ENCODE measurements at regions not wholly inside any gene's neighbourhood (a gene's known extent, or its start where the extent isn't known, plus 50 kb on each side); places are given as distances from the start of the nearest gene placed in this dataset.
A peak's percentile ranks its signal among the peaks of the same experiment; 100 is the strongest.

DNA sequence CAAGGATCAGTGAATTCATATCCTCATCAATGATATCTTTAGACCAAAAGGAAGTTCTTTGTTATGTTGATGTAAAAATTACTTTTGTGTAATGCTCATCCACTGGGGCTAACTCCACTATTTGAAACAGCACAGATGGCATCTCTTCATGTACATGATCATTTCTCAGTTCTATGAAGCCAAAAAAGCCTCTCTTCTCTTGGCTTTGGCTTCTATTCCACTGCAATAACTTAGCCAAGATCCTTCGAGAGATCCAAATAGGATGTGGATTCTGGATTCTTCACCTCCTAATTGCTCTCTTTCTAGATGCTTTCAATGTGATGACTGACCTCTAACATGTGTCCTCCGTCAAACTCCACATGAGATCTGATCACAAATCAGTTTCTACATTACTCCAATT is 851.2 kb downstream of the GALC start:
- no peak for DNase-seq (ENCODE audit: insufficient read length, low spot score, missing footprints)
- H3K27me3 ChIP-seq (ENCODE audit: insufficient read depth, low read length), result no peaks in the 10 kb centered on the region
- no peak overlapping the region for H2AFZ ChIP-seq (ENCODE audit: low read length)
- TF ChIP-seq, protein P1, sequence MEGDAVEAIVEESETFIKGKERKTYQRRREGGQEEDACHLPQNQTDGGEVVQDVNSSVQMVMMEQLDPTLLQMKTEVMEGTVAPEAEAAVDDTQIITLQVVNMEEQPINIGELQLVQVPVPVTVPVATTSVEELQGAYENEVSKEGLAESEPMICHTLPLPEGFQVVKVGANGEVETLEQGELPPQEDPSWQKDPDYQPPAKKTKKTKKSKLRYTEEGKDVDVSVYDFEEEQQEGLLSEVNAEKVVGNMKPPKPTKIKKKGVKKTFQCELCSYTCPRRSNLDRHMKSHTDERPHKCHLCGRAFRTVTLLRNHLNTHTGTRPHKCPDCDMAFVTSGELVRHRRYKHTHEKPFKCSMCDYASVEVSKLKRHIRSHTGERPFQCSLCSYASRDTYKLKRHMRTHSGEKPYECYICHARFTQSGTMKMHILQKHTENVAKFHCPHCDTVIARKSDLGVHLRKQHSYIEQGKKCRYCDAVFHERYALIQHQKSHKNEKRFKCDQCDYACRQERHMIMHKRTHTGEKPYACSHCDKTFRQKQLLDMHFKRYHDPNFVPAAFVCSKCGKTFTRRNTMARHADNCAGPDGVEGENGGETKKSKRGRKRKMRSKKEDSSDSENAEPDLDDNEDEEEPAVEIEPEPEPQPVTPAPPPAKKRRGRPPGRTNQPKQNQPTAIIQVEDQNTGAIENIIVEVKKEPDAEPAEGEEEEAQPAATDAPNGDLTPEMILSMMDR (IDR thresholded peaks at IDR 0.05; ENCODE audit: extremely low read depth, low read depth, low read length), result no peak
- H3K9me3 ChIP-seq (ENCODE audit: low read depth, low read length), result no peaks in the 10 kb centered on the region
- H3K79me2 ChIP-seq (ENCODE audit: insufficient read depth, low read length), result no peaks in the 10 kb centered on the region
- no peak overlapping the region for H3K4me3 ChIP-seq (ENCODE audit: insufficient read depth, low read length)
- H3K4me1 ChIP-seq (ENCODE audit: insufficient read depth, low read length), result no peaks in the 10 kb centered on the region
- H3K27ac ChIP-seq (ENCODE audit: low read depth, low read length), result no peak overlapping the region
- H3K4me2 ChIP-seq (ENCODE audit: insufficient read depth, low read length), result no peak overlapping the region
- no peaks in the 10 kb centered on the region for H4K20me1 ChIP-seq (ENCODE audit: insufficient read depth, low read length)
- H3K36me3 ChIP-seq (ENCODE audit: insufficient read depth, low read length), result no peaks in the 10 kb centered on the region

DNA sequence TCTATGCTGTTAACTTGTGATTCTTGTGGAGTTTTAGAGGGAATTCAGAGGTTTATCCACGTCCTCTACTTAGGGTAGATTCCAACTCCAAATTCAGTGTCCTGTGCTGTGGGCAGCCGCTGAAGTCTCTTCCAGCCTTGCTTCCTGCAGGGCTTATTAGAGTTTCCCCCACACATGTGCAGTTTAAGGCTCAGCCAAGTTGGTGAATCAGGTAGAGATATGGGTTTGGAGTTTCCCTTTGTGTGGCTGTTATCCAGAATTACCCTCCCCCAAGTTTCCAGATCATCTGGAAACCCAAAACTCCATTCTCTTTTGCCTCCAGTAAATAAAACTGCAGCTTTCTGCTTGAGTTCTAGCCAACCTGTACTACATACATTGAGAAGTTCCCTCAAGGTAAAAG is 853.7 kb downstream of the GALC start:
- DNase-seq (ENCODE audit: insufficient read length, low spot score, missing footprints), result no peak
- TF ChIP-seq, protein P1 (IDR thresholded peaks at IDR 0.05; ENCODE audit: extremely low read depth, low read depth, low read length), result no peak

DNA sequence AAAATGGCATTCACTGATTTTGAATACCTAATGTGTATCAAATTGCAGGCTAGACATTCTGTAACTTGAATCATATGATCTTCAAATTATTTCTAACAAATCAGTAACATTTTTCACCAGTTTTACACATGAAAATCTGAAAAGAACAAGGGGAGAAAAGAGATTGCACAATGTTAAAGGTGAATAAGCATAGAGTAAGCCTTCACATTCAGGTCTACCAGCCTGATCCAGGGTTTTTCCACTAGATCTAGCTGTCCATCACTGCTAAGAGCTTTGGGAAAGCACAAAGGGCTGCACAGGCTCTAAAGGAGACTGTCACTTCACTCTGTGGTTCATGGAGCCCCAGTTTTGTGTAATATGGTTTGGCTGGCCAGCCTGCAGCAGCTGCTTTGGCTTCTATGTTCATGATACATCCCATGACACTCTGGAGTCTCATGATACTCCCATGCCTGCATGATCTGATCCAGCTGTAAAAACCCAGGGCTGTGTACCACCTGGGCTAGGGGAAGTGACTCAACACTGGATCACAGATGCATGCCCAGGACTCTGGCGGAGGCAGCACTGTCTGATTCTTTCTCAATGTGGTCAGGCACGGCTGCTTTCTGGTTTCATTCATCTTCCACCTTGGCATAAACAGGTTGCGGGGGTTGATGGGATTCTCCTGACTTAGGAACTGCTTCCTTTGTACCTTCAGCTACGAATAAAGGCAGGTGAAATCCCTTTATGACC is 859.7 kb downstream of the GALC start:
- H2AFZ ChIP-seq (ENCODE audit: low read length), result no peak overlapping the region
- H3K9me3 ChIP-seq (ENCODE audit: low read depth, low read length), result peaks cover 3% of the 10 kb centered on the region
- H3K27ac ChIP-seq (ENCODE audit: low read depth, low read length), result no peak overlapping the region
- H3K27me3 ChIP-seq (ENCODE audit: insufficient read depth, low read length), result no peaks in the 10 kb centered on the region
- no peaks in the 10 kb centered on the region for H3K79me2 ChIP-seq (ENCODE audit: insufficient read depth, low read length)
- H3K4me1 ChIP-seq (ENCODE audit: insufficient read depth, low read length), result no peaks in the 10 kb centered on the region
- TF ChIP-seq, protein P1 (IDR thresholded peaks at IDR 0.05; ENCODE audit: extremely low read depth, low read depth, low read length), result no peak
- no peak overlapping the region for H3K4me3 ChIP-seq (ENCODE audit: insufficient read depth, low read length)
- H4K20me1 ChIP-seq (ENCODE audit: insufficient read depth, low read length), result no peaks in the 10 kb centered on the region
- DNase-seq (ENCODE audit: insufficient read length, low spot score, missing footprints), result peak; percentile 13
- no peaks in the 10 kb centered on the region for H3K36me3 ChIP-seq (ENCODE audit: insufficient read depth, low read length)
- no peak overlapping the region for H3K4me2 ChIP-seq (ENCODE audit: insufficient read depth, low read length)

More for the DNA sequence above, 853.7 kb downstream of the GALC start:
- H3K36me3 ChIP-seq (ENCODE audit: insufficient read depth, low read length), result no peaks in the 10 kb centered on the region
- H3K9me3 ChIP-seq (ENCODE audit: low read depth, low read length), result no peaks in the 10 kb centered on the region
- no peaks in the 10 kb centered on the region for H3K27me3 ChIP-seq (ENCODE audit: insufficient read depth, low read length)
- no peak overlapping the region for H3K4me2 ChIP-seq (ENCODE audit: insufficient read depth, low read length)
- no peaks in the 10 kb centered on the region for H3K79me2 ChIP-seq (ENCODE audit: insufficient read depth, low read length)
- no peak overlapping the region for H3K4me3 ChIP-seq (ENCODE audit: insufficient read depth, low read length)
- no peak overlapping the region for H3K27ac ChIP-seq (ENCODE audit: low read depth, low read length)
- H3K4me1 ChIP-seq (ENCODE audit: insufficient read depth, low read length), result no peaks in the 10 kb centered on the region
- no peaks in the 10 kb centered on the region for H4K20me1 ChIP-seq (ENCODE audit: insufficient read depth, low read length)
- H2AFZ ChIP-seq (ENCODE audit: low read length), result no peak overlapping the region

DNA sequence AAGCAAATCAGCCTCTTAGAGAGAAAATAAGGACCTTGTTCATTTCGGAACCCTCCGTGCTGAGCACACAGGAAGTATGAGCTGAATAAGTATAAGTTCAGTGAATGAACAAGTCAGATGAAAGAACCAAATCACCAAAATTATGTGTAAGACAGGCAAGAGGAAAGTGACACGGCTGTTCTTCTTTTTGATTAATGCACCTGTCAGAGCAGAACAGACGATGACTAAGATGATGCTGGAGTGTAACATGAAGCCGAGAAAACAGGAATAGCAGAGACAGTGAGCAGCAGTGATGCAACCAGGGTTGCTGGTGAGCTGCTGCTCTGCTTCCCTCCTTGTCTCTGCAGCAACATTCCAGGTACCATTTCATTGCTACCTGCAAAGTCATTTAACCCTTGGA is 861.1 kb downstream of the GALC start:
- H3K79me2 ChIP-seq (ENCODE audit: insufficient read depth, low read length), result no peaks in the 10 kb centered on the region
- no peaks in the 10 kb centered on the region for H3K4me1 ChIP-seq (ENCODE audit: insufficient read depth, low read length)
- no peak overlapping the region for H3K4me2 ChIP-seq (ENCODE audit: insufficient read depth, low read length)
- TF ChIP-seq, protein P1 (IDR thresholded peaks at IDR 0.05; ENCODE audit: extremely low read depth, low read depth, low read length), result no peak
- no peaks in the 10 kb centered on the region for H4K20me1 ChIP-seq (ENCODE audit: insufficient read depth, low read length)
- H3K9me3 ChIP-seq (ENCODE audit: low read depth, low read length), result peaks cover 3% of the 10 kb centered on the region
- H3K27ac ChIP-seq (ENCODE audit: low read depth, low read length), result no peak overlapping the region
- DNase-seq (ENCODE audit: insufficient read length, low spot score, missing footprints), result no peak
- H3K27me3 ChIP-seq (ENCODE audit: insufficient read depth, low read length), result no peaks in the 10 kb centered on the region
- no peak overlapping the region for H2AFZ ChIP-seq (ENCODE audit: low read length)
- no peaks in the 10 kb centered on the region for H3K36me3 ChIP-seq (ENCODE audit: insufficient read depth, low read length)
- H3K4me3 ChIP-seq (ENCODE audit: insufficient read depth, low read length), result no peak overlapping the region
